GM10266 (cell line): ENCODE measurements at regions not wholly inside any gene's neighbourhood (a gene's known extent, or its start where the extent isn't known, plus 50 kb on each side); places are given as distances from the start of the nearest gene placed in this dataset.

Source experiments
- DNase-seq: peaks from one replicate; pipeline ENCODE4 v3.0.0; 2012; ENCODE audit errors: extremely low spot score
- CTCF ChIP-seq: IDR thresholded peaks from 2 replicates; pipeline ENCODE4 v1.5.1; 2012; ENCODE audit warnings: mild to moderate bottlenecking, low read depth; ENCODE audit not compliant: control insufficient read depth, insufficient read depth; ENCODE audit errors: missing control alignments

GRCh38 chr4:115356176-115356575 lies 242.8 kb upstream of the NDST4 start:
- TF ChIP-seq CTCF: no peak
- DNase-seq: no peak

- TF ChIP-seq CTCF: no peak
- DNase-seq: no peak
These were observed 241.9 kb upstream of the NDST4 start for GRCh38 chr4:115355329-115355728.

- no peak for DNase-seq
- no peak for TF ChIP-seq CTCF
These were observed 239.9 kb upstream of the NDST4 start for GRCh38 chr4:115353370-115353769.

GRCh38 chr4:115343171-115343570 lies 229.8 kb upstream of the NDST4 start:
- TF ChIP-seq CTCF: no peak
- no peak for DNase-seq

GRCh38 chr4:115334736-115335411 lies 221.5 kb upstream of the NDST4 start:
- no peak for TF ChIP-seq CTCF
- no peak for DNase-seq

GRCh38 chr4:115332078-115332477 lies 218.7 kb upstream of the NDST4 start:
- DNase-seq: no peak
- TF ChIP-seq CTCF: no peak

GRCh38 chr4:115331241-115331640 lies 217.8 kb upstream of the NDST4 start:
- TF ChIP-seq CTCF: no peak
- DNase-seq: no peak
